ENCODE measurements at regions not wholly inside any gene's neighbourhood (a gene's known extent, or its start where the extent isn't known, plus 50 kb on each side); places are given as distances from the start of the nearest gene placed in this dataset.

DNA sequence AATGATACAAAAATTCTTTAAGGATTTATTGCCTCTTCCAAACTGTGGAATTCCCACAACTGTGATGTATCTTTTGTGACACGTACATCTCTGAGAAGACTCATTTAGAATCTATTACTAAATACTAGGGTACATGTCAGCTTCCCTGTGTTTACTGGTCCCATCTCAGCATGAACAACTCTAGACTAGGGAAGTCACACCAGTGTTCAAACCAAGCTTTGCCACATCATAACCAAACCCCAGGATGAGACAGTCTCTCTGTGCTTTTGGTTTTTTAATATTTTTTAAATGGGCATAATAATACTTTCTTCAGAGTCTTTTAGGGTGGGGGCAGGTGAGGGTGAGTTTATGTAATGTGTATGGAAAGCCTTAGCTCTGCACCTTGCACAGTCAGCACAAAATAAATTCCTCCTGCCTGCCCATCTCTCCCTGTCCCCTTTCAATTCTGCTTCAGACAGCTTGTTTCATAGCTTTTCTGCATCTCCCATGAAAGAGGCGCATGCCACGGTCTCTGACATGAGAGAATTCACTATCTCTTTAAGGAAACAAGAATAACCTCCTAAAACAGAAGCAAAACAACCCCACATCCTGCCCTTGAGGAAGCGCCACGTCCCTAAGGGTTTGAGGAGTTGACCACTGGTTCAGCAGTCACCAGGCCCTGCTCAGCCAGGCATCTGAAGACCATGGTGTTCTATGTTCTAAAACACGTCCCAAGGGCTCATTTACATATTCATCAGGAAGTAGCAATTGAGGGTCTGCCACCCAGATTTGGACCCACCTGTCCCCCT lies 174.5 kb downstream of the USP12 start:
- 0 out of 4 replicates have a peak, but pooled peaks cover 0 to 3% of the 10 kb centered on the region in 2 experiments for H3K9me3 ChIP-seq (ENCODE audit: control insufficient read depth in 1 of 2, insufficient read depth in 1 of 2, low read depth in 1 of 2, low read length in 2 of 2)
- H3K79me2 ChIP-seq (ENCODE audit: insufficient read depth, low read length), result no peaks in the 10 kb centered on the region
- CTCF ChIA-PET, result interaction anchor here (0.8 kb wide), 1 partner anchor 12 kb away, joined by 3 read pairs; no protein-coding TSS in a partner anchor
- no TSS peak for BruUV-seq (replicated peaks)
- H3K9ac ChIP-seq (ENCODE audit: low read length), result no peak overlapping the region
- no peak overlapping the region for H3K4me3 ChIP-seq (replicated peaks in 1 of 2; ENCODE audit: low read depth in 1 of 2, low read length in 2 of 2)
- H3K27ac ChIP-seq (ENCODE audit: low read depth, low read length), result no peak overlapping the region
- no peaks in the 10 kb centered on the region for H4K20me1 ChIP-seq (ENCODE audit: insufficient read depth)
- TF ChIP-seq SRF (IDR thresholded peaks at IDR 0.05; ENCODE audit: low read depth) (no peak), YY1 (IDR thresholded peaks at IDR 0.05; ENCODE audit: extremely low read depth, insufficient replicate concordance, low read depth, low read length) (no peak), EGR1 (IDR thresholded peaks at IDR 0.05; ENCODE audit: low read depth) (no peak), FOSL1 (IDR thresholded peaks at IDR 0.05; ENCODE audit: low read depth) (no peak), REST (IDR thresholded peaks at IDR 0.05; ENCODE audit: low read depth) (no peak), CEBPB (IDR thresholded peaks at IDR 0.05; ENCODE audit: low read depth) (no peak), ZNF274 (IDR thresholded peaks at IDR 0.05; ENCODE audit: low read depth, low read length) (no peak), EZH2 (IDR thresholded peaks at IDR 0.05) (no peak), CBX3 (IDR thresholded peaks at IDR 0.05; ENCODE audit: low read depth) (no peak), EZH2phosphoT487 (IDR thresholded peaks at IDR 0.05; ENCODE audit: borderline replicate concordance) (no peak)
- H2AFZ ChIP-seq (ENCODE audit: low read depth, low read length, poor library complexity, severe bottlenecking), result no peak overlapping the region
- POLR2A ChIA-PET, result no interaction called here
- ATAC-seq, result no peak
- RAD21 ChIA-PET (ENCODE audit: low non-redundant PET in 1 of 2, low total read pairs in 2 of 2, uncharacterized antibody in 2 of 2, unreplicated experiment in 2 of 2), result no interaction called here
- DNase-seq (ENCODE audit: low read depth, low spot score), result no peak
- H3K27me3 ChIP-seq (ENCODE audit: insufficient read depth, low read length), result no peaks in the 10 kb centered on the region
- intact Hi-C loops (cut with micrococcal nuclease), result no loop called here
- no peaks in the 10 kb centered on the region for H3K4me1 ChIP-seq (ENCODE audit: control insufficient read depth in 1 of 2, insufficient read depth in 2 of 2, low read length in 2 of 2)
- H3K36me3 ChIP-seq (ENCODE audit: control insufficient read depth in 1 of 2, insufficient read depth in 2 of 2, low read length in 2 of 2), result no peaks in the 10 kb centered on the region
- no peak overlapping the region for H3K4me2 ChIP-seq (ENCODE audit: low read length)
- no peaks in the 10 kb centered on the region for H3K9me2 ChIP-seq (ENCODE audit: insufficient read depth)
